Peyer's patch (tissue), 4 donors: ENCODE measurements at regions not wholly inside any gene's neighbourhood (a gene's known extent, or its start where the extent isn't known, plus 50 kb on each side); places are given as distances from the start of the nearest gene placed in this dataset.

Source experiments
- POLR2A ChIP-seq, 2 donors: fragments of 450-650 bp; IDR thresholded peaks; one replicate each; pipeline ENCODE4 v1.5.1; 2017; ENCODE audit warnings: antibody characterized with exemption in 2 of 2, mild to moderate bottlenecking in 2 of 2, moderate library complexity in 2 of 2
- TF ChIP-seq, protein P1 (sequence below), 6 experiments: fragments of 450-650 bp in 4 of 6; fragments of 200-600 bp in 2 of 6; sonication (generic) in 1 of 6; IDR thresholded peaks; one replicate each; pipeline ENCODE4 v1.5.1; 2017 to 2019; ENCODE audit warnings: antibody characterized with exemption in 6 of 6, mild to moderate bottlenecking in 3 of 6, moderate library complexity in 1 of 6

DNA sequence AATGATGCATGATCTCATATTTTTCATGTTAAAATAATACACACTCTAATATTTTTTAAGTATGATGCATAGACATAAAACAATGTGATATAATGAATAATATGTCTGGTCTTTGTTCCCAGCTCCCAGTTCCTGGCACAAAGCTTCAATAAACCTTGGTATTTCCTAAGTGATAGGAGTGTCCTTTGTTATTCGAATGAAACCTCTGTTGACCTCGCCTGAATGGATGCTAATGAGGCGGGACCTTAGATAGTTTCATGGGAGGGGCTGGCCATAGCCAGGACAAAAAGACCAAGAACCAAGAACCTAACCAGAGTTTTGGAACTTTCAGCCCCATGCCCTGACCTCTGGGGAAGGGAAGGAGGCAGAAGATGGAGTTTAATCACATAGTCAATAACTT, 257.7 kb upstream of the COPS8 start:
- TF ChIP-seq, protein P1, sequence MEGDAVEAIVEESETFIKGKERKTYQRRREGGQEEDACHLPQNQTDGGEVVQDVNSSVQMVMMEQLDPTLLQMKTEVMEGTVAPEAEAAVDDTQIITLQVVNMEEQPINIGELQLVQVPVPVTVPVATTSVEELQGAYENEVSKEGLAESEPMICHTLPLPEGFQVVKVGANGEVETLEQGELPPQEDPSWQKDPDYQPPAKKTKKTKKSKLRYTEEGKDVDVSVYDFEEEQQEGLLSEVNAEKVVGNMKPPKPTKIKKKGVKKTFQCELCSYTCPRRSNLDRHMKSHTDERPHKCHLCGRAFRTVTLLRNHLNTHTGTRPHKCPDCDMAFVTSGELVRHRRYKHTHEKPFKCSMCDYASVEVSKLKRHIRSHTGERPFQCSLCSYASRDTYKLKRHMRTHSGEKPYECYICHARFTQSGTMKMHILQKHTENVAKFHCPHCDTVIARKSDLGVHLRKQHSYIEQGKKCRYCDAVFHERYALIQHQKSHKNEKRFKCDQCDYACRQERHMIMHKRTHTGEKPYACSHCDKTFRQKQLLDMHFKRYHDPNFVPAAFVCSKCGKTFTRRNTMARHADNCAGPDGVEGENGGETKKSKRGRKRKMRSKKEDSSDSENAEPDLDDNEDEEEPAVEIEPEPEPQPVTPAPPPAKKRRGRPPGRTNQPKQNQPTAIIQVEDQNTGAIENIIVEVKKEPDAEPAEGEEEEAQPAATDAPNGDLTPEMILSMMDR (IDR thresholded peaks at IDR 0.05), result no peak
- TF ChIP-seq POLR2A (IDR thresholded peaks at IDR 0.05), result no peak
